Jurkat, Clone E6-1 (cell line): ENCODE measurements at regions not wholly inside any gene's neighbourhood (a gene's known extent, or its start where the extent isn't known, plus 50 kb on each side); places are given as distances from the start of the nearest gene placed in this dataset.
"Not testable (repeated sequence)": the region's sequence is repeated elsewhere in the genome, so short reads cannot be mapped to it uniquely, and the experiment has no call there.

Experiments
- DNase-seq: peaks from one replicate; pipeline ENCODE4 v3.0.0-alpha.2; 2011; ENCODE audit warnings: low read depth, low spot score
- H3K4me3 ChIP-seq: 2 replicates; pipeline ENCODE4 v1.5.1; 2011; ENCODE audit warnings: mild to moderate bottlenecking, low read length, control low read depth, moderate library complexity

DNA sequence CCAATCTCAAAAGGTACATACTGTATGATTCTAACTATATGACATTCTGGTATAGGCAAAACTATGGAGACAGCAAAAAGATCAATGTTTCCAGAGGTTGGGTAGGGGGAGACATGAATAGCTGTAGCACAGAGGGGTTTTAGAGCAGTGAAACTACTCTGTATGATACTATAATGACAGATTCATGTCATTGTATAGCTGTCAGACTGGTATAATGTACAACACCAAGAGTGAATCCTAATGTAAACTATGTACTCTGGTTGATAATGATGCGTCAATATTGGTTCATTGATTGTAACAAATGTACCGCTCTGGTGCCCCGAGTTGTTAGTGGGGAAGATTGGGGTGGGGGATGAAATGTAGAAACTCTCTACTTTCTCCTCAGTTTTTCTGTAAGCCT, 172.4 kb upstream of the SPOPL start:
- DNase-seq, result no peak

GRCh38 chr2:138329591-138329990, 172.0 kb upstream of the SPOPL start:
- no peak for DNase-seq
- no peak overlapping the region for H3K4me3 ChIP-seq

More for the DNA sequence above, 172.4 kb upstream of the SPOPL start:
- H3K4me3 ChIP-seq, result no peak overlapping the region

DNA sequence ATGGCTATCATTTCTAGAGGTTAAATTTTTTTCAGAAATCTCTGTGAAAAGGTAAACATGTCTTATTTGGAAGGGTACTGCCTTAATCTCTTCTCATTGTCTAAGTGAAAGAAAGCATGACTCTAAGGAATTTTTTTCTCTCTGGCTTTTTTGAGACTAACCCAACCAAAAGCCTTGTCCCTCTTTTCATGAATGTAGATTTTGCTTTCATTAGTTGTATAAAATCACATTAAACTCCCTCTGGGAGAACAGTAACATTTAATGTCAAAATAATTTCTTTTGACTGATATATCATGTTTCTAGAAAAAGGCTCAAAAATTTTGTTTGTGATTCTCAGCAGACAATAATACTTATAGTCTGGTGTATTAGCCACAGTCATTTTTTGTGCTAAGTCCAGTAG, 168.4 kb upstream of the SPOPL start:
- DNase-seq, result no peak
- H3K4me3 ChIP-seq, result no peak overlapping the region

GRCh38 chr2:138333677-138334076, 167.9 kb upstream of the SPOPL start:
- no peak overlapping the region for H3K4me3 ChIP-seq
- no peak for DNase-seq

DNA sequence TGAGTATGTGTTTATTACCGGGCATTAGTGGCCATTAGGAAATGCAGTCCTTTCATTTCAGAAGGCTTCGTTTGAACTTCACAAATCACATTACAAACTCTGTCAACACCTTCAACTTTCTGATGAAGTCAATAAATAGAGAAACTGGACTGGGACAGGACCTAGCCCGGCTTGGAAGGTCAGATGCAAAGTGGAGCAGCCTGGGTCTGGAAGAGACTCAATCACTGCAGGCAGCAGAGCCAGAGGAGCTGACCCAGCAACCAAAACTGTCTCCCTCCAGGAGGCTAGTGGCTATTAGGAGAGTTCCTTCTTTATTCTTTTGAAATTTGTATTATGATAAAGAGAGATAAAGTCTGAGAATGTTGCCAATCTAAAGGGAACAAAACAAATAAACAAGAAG, 167.2 kb upstream of the SPOPL start:
- DNase-seq, result no peak
- no peak overlapping the region for H3K4me3 ChIP-seq

DNA sequence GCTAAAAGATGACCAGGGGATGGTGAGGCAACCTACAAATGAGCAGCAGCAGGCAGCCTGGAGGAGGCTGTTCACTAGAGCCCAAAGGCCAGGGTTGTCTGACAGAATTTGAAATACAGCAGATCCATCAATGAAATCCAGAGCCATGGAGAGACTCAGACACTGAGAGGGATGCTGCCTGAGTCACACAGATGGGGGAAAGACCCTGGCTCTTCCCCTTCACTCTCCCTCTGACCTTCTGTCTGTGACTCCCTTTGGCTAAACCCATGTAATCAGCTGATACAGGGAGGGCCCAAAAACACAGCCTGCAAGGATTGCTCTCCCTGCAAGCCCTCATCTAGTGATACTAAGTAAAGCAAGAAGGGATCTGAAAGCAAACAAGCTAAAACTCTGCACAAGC, 166.5 kb upstream of the SPOPL start:
- DNase-seq, result no peak
- H3K4me3 ChIP-seq, result no peak overlapping the region

GRCh38 chr2:138336146-138336545, 165.4 kb upstream of the SPOPL start:
- no peak overlapping the region for H3K4me3 ChIP-seq
- no peak for DNase-seq

- no peak overlapping the region for H3K4me3 ChIP-seq
- no peak for DNase-seq
Measured at GRCh38 chr2:138355244-138355643, 146.3 kb upstream of the SPOPL start.

GRCh38 chr2:138356178-138356577, 145.4 kb upstream of the SPOPL start:
- no peak for DNase-seq
- H3K4me3 ChIP-seq, result no peak overlapping the region

GRCh38 chr2:138359532-138359931, 142.0 kb upstream of the SPOPL start:
- H3K4me3 ChIP-seq, result no peak overlapping the region
- DNase-seq, result no peak

- DNase-seq, result no peak
- H3K4me3 ChIP-seq, result no peak overlapping the region
Measured at GRCh38 chr2:138364554-138365162, 136.9 kb upstream of the SPOPL start.

GRCh38 chr2:138365581-138365980, 136.0 kb upstream of the SPOPL start:
- H3K4me3 ChIP-seq, result no peak overlapping the region
- no peak for DNase-seq

DNA sequence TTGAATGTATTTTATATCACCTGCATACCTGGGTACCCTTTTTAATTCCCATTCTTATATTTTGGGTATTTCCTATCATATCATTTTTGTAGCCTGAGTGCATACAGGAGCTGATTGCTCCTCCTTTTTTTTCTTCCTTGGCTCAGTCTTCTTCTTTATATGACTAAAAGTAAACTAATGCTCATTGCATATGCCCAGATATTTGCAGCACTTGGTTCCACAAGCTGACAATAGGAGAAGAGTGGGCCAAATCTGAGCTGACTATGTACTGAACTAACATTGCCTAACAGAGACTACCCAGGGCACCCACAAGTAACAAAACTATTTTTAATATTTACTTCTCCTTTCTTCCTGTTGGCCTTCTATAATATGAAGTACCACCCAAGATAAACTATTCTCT, 131.7 kb upstream of the SPOPL start:
- no peak for DNase-seq
- no peak overlapping the region for H3K4me3 ChIP-seq

- H3K4me3 ChIP-seq, result no peak overlapping the region
- peak; percentile 17 for DNase-seq
Measured at GRCh38 chr2:138373993-138374408, 127.6 kb upstream of the SPOPL start.

GRCh38 chr2:138381373-138381772, 120.2 kb upstream of the SPOPL start:
- no peak overlapping the region for H3K4me3 ChIP-seq
- no peak for DNase-seq

DNA sequence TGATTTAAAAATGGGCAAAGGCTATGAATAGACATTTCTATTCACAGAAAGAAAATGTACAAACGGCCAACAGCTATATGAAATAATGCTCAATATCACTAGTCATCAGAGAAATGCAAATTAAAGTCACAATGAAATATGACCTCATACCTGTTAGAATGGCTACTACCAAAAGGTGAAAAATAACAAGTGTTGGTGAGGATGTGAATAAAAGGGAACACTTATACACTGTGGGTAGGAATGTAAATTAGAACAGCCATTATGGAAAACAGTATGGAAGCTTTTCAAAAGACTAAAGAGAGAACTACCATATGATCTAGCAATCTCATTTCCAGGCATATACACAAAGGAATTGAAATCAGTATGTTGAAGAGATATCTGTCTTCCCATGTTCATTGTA, 118.9 kb upstream of the SPOPL start:
- no peak overlapping the region for H3K4me3 ChIP-seq
- no peak for DNase-seq

- not testable (repeated sequence) for DNase-seq, H3K4me3 ChIP-seq
Measured at GRCh38 chr2:138386191-138386590, 115.4 kb upstream of the SPOPL start.

DNA sequence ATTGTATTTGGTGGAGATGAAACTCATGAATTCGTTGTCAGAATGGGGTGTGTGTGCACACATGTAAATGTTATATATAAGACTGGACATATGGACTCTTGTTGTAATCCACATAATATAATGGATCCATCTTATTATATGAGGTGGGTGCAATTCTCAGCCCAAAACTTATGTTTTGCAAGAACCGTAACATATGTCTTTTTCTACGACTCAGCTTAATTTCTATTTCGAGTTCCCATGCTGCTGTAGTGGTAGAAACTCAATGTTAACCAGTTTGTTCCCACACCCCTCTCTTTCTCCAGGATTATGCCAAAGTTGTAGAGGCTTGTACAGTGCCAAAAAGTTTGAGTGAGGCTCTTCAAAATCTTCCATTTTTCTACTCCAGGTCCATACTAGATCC, 112.5 kb upstream of the SPOPL start:
- no peak overlapping the region for H3K4me3 ChIP-seq
- no peak for DNase-seq

GRCh38 chr2:138390316-138390945, 111.1 kb upstream of the SPOPL start:
- no peak for DNase-seq
- no peak overlapping the region for H3K4me3 ChIP-seq

GRCh38 chr2:138391946-138392345, 109.6 kb upstream of the SPOPL start:
- DNase-seq, result no peak
- no peak overlapping the region for H3K4me3 ChIP-seq

DNA sequence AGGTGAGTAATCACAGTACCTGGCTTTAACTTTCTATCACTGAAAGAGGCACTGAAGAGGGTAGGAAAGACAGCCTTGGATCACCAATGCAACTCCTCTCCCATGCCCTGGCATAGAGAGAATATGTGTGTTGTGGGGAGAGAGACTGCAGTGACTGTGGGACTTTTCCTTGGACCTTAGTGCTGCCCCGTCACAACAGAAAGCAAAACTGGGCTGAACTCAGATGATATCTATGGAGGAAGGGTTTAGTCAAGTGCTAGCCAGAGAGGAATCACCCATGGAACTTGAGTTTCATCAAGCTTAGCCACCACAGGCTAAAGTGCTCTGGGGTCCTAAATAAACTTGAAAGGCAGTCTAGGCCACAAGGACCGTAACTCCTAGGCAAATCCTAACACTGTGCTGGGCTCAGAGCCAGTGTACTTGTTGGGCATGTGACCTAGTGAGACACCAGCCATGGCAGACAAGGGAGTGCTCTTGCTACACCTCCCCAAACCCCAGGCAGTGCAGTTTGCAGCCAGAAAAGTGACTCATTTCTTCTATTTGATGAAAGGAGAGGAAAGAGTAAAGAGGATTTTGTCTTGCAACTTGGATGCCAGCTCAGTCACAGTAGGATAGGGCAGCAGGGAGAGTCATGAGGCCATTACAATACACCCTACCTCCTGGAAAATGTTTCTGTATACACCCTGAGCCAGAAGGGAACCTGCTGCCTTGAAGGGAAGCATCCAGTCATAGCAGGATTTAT, 105.8 kb upstream of the SPOPL start:
- no peak for DNase-seq
- H3K4me3 ChIP-seq, result no peak overlapping the region
